SK-N-MC (cell line): ENCODE measurements at regions not wholly inside any gene's neighbourhood (a gene's known extent, or its start where the extent isn't known, plus 50 kb on each side); places are given as distances from the start of the nearest gene placed in this dataset.
"Not testable (repeated sequence)": the region's sequence is repeated elsewhere in the genome, so short reads cannot be mapped to it uniquely, and the experiment has no call there.

Experiments used
- DNase-seq: peaks from one replicate; pipeline ENCODE4 v3.0.0-alpha.2; 2011; ENCODE audit warnings: low read depth, low spot score
- H3K27ac ChIP-seq: fragments of 200-600 bp; sonication (generic); 2 replicates; pipeline ENCODE4 v1.5.1; 2016; ENCODE audit warnings: mixed run types
- H3K36me3 ChIP-seq: fragments of 200-600 bp; sonication (generic); 2 replicates; pipeline ENCODE4 v1.6.1; 2017; ENCODE audit warnings: antibody characterized with exemption, low read length, mixed read lengths; ENCODE audit not compliant: insufficient read depth
- H3K4me3 ChIP-seq: fragments of 200-600 bp; sonication (generic); 2 replicates; pipeline ENCODE4 v1.5.1; 2016
- H3K9ac ChIP-seq: fragments of 200-600 bp; sonication (generic); 2 replicates; pipeline ENCODE4 v1.8.0; 2017; ENCODE audit warnings: mixed run types, mixed read lengths; ENCODE audit not compliant: insufficient read length
- H3K9me3 ChIP-seq: fragments of 200-600 bp; sonication (generic); 2 replicates; pipeline ENCODE4 v1.6.1; 2017; ENCODE audit warnings: low read depth, mild to moderate bottlenecking, antibody characterized with exemption, low read length, moderate library complexity, mixed read lengths
- EZH2 ChIP-seq: fragments of 200-600 bp; sonication (generic); IDR thresholded peaks from one replicate; pipeline ENCODE4 v1.6.1; 2017; ENCODE audit warnings: antibody characterized with exemption
- FOXP2 ChIP-seq: optimal IDR thresholded peaks from 2 replicates; pipeline ENCODE3; 2011; ENCODE audit warnings: mild to moderate bottlenecking, moderate library complexity; ENCODE audit not compliant: insufficient read depth; ENCODE audit errors: extremely low read length, control extremely low read depth
- POLR2AphosphoS5 ChIP-seq: IDR thresholded peaks from 2 replicates; pipeline ENCODE4 v1.6.1; 2012; ENCODE audit warnings: mild to moderate bottlenecking, low read depth, low read length, borderline replicate concordance

DNA sequence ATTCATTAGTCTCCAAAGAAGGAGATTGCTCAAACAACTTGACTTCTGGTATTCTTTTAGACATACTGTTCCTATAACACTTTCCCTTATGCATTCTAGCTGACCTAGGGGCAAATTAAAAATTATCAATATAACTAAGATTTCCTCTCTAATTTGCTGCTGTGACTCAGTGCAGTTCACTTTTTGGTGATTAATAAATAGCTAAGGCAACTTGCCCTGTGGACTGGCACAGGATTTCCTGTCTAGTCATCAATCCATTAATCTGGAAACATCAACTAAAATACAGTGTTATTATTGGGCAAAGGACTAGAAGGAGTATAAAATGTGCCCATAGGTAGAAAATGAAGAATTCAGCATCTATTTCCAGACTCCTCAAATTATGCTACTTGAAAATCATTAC is 83.5 kb upstream of the SERPINE2 start:
- Histone ChIP-seq H3K36me3 (no peaks in the 10 kb centered on the region), H3K9me3 (no peaks in the 10 kb centered on the region), H3K4me3 (no peak overlapping the region), H3K9ac (no peak overlapping the region), H3K27ac (no peak overlapping the region)
- no peak for DNase-seq
- TF ChIP-seq EZH2 (no peak), FOXP2 (no peak), POLR2AphosphoS5 (no peak)

- H3K9me3 ChIP-seq: no peaks in the 10 kb centered on the region
- DNase-seq: no peak
- no peak overlapping the region for H3K27ac ChIP-seq
- no peaks in the 10 kb centered on the region for H3K36me3 ChIP-seq
- no peak overlapping the region for H3K4me3 ChIP-seq
- no peak overlapping the region for H3K9ac ChIP-seq
- no peak for TF ChIP-seq EZH2
Observed at GRCh38 chr2:224121406-224122067, 82.5 kb upstream of the SERPINE2 start.

- Histone ChIP-seq H3K27ac (no peak overlapping the region), H3K4me3 (no peak overlapping the region), H3K9ac (no peak overlapping the region), H3K9me3 (no peaks in the 10 kb centered on the region), H3K36me3 (no peaks in the 10 kb centered on the region)
- DNase-seq: no peak
- no peak for TF ChIP-seq EZH2
- no peak for TF ChIP-seq FOXP2
- no peak for TF ChIP-seq POLR2AphosphoS5
Observed at GRCh38 chr2:224120986-224121385, 81.9 kb upstream of the SERPINE2 start.

GRCh38 chr2:224119846-224120245 is 80.8 kb upstream of the SERPINE2 start:
- not testable (repeated sequence) for H3K9ac ChIP-seq, H3K9me3 ChIP-seq, DNase-seq, H3K27ac ChIP-seq, H3K36me3 ChIP-seq, H3K4me3 ChIP-seq

GRCh38 chr2:224114428-224114827 is 75.3 kb upstream of the SERPINE2 start:
- no peaks in the 10 kb centered on the region for H3K9me3 ChIP-seq
- H3K27ac ChIP-seq: no peak overlapping the region
- DNase-seq: no peak
- no peak overlapping the region for H3K9ac ChIP-seq
- TF ChIP-seq POLR2AphosphoS5 (no peak), EZH2 (no peak), FOXP2 (no peak)
- H3K4me3 ChIP-seq: no peak overlapping the region
- H3K36me3 ChIP-seq: no peaks in the 10 kb centered on the region

DNA sequence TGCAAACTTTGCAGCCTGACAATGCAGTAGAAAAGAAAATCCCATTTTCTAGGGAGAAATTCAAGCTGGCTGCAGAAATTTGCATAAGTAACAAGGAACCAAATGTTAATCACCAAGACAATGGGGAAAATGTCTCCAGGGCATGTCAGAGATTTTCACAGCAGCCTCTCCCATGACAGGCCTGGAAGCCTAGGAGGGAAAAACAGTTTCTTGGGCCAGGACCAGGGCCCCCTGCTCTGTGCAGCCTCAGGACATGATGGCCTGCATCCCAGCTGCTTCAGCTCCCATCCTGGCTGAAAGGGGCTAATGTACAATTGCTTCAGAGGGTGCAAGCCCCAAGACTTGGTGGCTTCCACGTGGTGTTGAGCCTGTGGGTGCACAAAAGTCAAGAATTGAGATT is 74.8 kb upstream of the SERPINE2 start:
- H3K9me3 ChIP-seq, DNase-seq, H3K9ac ChIP-seq, H3K27ac ChIP-seq, H3K36me3 ChIP-seq, H3K4me3 ChIP-seq: not testable (repeated sequence)

- Histone ChIP-seq H3K4me3 (no peak overlapping the region), H3K27ac (no peak overlapping the region), H3K9ac (no peak overlapping the region), H3K9me3 (no peaks in the 10 kb centered on the region), H3K36me3 (no peaks in the 10 kb centered on the region)
- no peak for DNase-seq
- TF ChIP-seq FOXP2 (no peak), POLR2AphosphoS5 (no peak), EZH2 (no peak)
Observed at GRCh38 chr2:224111576-224111975, 72.5 kb upstream of the SERPINE2 start.

DNA sequence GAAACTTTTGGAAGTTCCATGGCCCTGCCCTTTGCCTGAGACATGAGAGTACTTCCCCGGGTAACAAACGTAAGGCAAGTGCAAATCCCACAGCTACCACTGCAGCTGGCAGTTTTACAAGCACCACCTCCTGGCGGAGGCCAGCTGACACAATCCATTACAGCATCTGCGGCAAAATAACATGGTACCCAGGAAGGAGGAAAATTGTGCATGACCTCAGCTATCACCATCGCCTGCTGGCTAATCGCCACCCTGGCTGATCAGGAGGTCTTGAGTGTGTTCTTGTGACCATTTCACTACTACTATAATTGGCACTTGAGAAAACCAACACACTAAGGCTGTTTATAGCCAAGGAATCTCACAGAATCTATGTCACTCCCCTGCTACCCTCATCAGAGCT is 71.7 kb upstream of the SERPINE2 start:
- TF ChIP-seq EZH2 (no peak), FOXP2 (no peak), POLR2AphosphoS5 (no peak)
- H3K27ac ChIP-seq: no peak overlapping the region

DNA sequence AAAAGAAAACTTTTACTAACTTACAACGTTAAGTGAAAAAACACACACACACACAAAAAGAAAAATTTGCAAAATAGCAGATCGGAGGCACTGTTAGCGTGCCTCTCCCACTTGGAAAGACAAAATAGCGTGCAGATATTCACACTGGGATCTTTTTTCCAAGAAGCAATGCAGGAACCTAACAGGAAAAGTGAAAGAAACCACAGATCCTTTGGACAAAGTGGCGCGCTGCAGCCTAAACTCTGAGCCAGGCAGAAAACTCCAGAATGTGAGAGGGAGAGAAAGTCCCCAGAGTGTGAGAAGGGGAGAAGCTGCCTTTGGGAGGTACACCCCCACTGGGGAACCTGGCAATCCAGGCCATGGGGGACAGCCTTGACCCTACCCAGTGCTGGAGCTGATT is 70.7 kb upstream of the SERPINE2 start:
- Histone ChIP-seq H3K27ac (no peak overlapping the region), H3K4me3 (no peak overlapping the region), H3K36me3 (no peaks in the 10 kb centered on the region), H3K9ac (no peak overlapping the region), H3K9me3 (no peaks in the 10 kb centered on the region)
- DNase-seq: no peak
- TF ChIP-seq FOXP2 (no peak), EZH2 (no peak), POLR2AphosphoS5 (no peak)

More for the DNA sequence above, 71.7 kb upstream of the SERPINE2 start:
- Histone ChIP-seq H3K9ac (no peak overlapping the region), H3K4me3 (no peak overlapping the region), H3K9me3 (no peaks in the 10 kb centered on the region), H3K36me3 (no peaks in the 10 kb centered on the region)
- no peak for DNase-seq

DNA sequence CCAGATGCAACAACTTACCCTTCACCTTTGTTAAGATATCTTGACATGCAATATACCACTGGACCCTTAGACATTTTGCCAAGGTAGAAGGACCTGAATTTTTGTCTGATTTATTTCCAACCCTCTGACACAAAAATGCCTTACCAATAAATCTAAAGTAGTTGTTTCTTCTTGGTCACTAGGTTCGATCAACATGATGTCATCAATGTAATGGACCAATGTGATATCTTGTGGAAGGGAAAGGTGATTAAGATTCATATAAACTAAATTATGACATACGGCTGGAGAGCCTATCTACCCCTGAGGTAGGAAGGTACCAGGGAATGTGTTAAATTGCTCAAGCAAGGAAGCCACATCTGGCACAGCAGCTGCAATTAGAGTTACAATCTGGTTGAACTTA is 67.7 kb upstream of the SERPINE2 start:
- DNase-seq: no peak
- TF ChIP-seq FOXP2: no peak
- no peak for TF ChIP-seq POLR2AphosphoS5
- no peak for TF ChIP-seq EZH2

More for the DNA sequence above, 67.7 kb upstream of the SERPINE2 start:
- Histone ChIP-seq H3K27ac (no peak overlapping the region), H3K4me3 (no peak overlapping the region), H3K9me3 (no peaks in the 10 kb centered on the region), H3K36me3 (no peaks in the 10 kb centered on the region), H3K9ac (no peak overlapping the region)
